SK-N-SH treated with all-trans-retinoic acid at 6 μM for 48 hours (cell line): ENCODE measurements at regions not wholly inside any gene's neighbourhood (a gene's known extent, or its start where the extent isn't known, plus 50 kb on each side); places are given as distances from the start of the nearest gene placed in this dataset.

ENCODE experiments used
- ARNTL ChIP-seq: fragments of 450-650 bp; formaldehyde crosslinking; IDR thresholded peaks from 2 replicates; pipeline ENCODE4 v1.5.0; 2020; ENCODE audit warnings: low read depth, mild to moderate bottlenecking, moderate library complexity, borderline replicate concordance
- ESRRG ChIP-seq: fragments of 250-450 bp; sonication (Bioruptor Pico); IDR thresholded peaks from 2 replicates; pipeline ENCODE4 v1.6.1; 2021; ENCODE audit warnings: mild to moderate bottlenecking
- PATZ1 ChIP-seq: fragments of 250-450 bp; sonication (Bioruptor Pico); IDR thresholded peaks from 2 replicates; pipeline ENCODE4 v1.8.0; 2020; ENCODE audit warnings: mild to moderate bottlenecking, moderate library complexity, borderline replicate concordance
- PPARA ChIP-seq: fragments of 250-450 bp; sonication (Bioruptor Pico); IDR thresholded peaks from 2 replicates; pipeline ENCODE4 v1.5.0; 2020; ENCODE audit warnings: mild to moderate bottlenecking, borderline replicate concordance
- RARB ChIP-seq: fragments of 250-450 bp; sonication (Bioruptor Pico); IDR thresholded peaks from 2 replicates; pipeline ENCODE4 v1.8.0; 2021; ENCODE audit warnings: mild to moderate bottlenecking, moderate library complexity
- SNAI2 ChIP-seq: fragments of 250-450 bp; sonication (Bioruptor Pico); IDR thresholded peaks from 2 replicates; pipeline ENCODE4 v1.5.0; 2020; ENCODE audit warnings: mild to moderate bottlenecking, moderate library complexity
- TOX ChIP-seq: fragments of 250-450 bp; sonication (Bioruptor Pico); IDR thresholded peaks from 2 replicates; pipeline ENCODE4 v1.8.0; 2021; ENCODE audit warnings: mild to moderate bottlenecking, moderate library complexity, borderline replicate concordance
- ZFP30 ChIP-seq: fragments of 450-650 bp; formaldehyde crosslinking; IDR thresholded peaks from 2 replicates; pipeline ENCODE4 v1.5.0; 2022; ENCODE audit warnings: mild to moderate bottlenecking, moderate library complexity
- ZNF565 ChIP-seq: fragments of 450-650 bp; formaldehyde crosslinking; conservative IDR thresholded peaks from 2 replicates; pipeline ENCODE4 v1.5.0; 2020; ENCODE audit warnings: low read depth, mild to moderate bottlenecking, moderate library complexity

GRCh38 chr14:38078393-38078792, 129.3 kb upstream of the SSTR1 start:
- TF ChIP-seq ZFP30 (CRISPR knock-in tag) (no peak), SNAI2 (no peak), PPARA (CRISPR knock-in tag) (no peak), ARNTL (CRISPR knock-in tag) (no peak), ESRRG (no peak), PATZ1 (CRISPR knock-in tag) (no peak), ZNF565 (CRISPR knock-in tag) (no peak), RARB (no peak), TOX (CRISPR knock-in tag) (no peak)
